A673 (cell line): ENCODE measurements at regions not wholly inside any gene's neighbourhood (a gene's known extent, or its start where the extent isn't known, plus 50 kb on each side); places are given as distances from the start of the nearest gene placed in this dataset.

Experiments
- BruUV-seq: library from RNA; stranded (reverse); fragments of 400-500 nt; replicated peaks from 2 replicates; lab custom pipeline; 2021; lab: Mats Ljungman, UMichigan
- CTCF ChIA-PET: fragments of 300-600 bp; sonication (Branson Sonifier 250); formaldehyde crosslinking; loops from one replicate; lab custom pipeline; 2022; ENCODE audit warnings: antibody characterized with exemption; lab: Charles Lee
- POLR2A ChIA-PET: fragments of 300-600 bp; sonication (Branson Sonifier 250); formaldehyde crosslinking; loops from one replicate; lab custom pipeline; 2022; ENCODE audit warnings: antibody characterized with exemption; ENCODE audit not compliant: low non-redundant PET; lab: Charles Lee
- DNase-seq: peaks from one replicate; pipeline ENCODE4 v3.0.0-alpha.2; 2015; ENCODE audit warnings: low spot score
- H3K27ac ChIP-seq: fragments of 200-600 bp; sonication (generic); 2 replicates; pipeline ENCODE4 v1.5.1; 2016; ENCODE audit warnings: mixed run types, low read depth, mild to moderate bottlenecking, mixed read lengths, antibody characterized with exemption, low read length; ENCODE audit not compliant: poor library complexity, severe bottlenecking
- H3K27me3 ChIP-seq: fragments of 200-600 bp; sonication (generic); replicated peaks from 2 replicates; pipeline ENCODE4 v1.6.1; 2017; ENCODE audit warnings: mixed run types, low read depth, mild to moderate bottlenecking, mixed read lengths, antibody characterized with exemption, low read length; ENCODE audit not compliant: insufficient read depth, poor library complexity
- H3K36me3 ChIP-seq: fragments of 200-600 bp; sonication (generic); 2 replicates; pipeline ENCODE4 v1.6.1; 2016; ENCODE audit warnings: mixed run types, mild to moderate bottlenecking, mixed read lengths, antibody characterized with exemption, low read length; ENCODE audit not compliant: insufficient read depth, poor library complexity, severe bottlenecking
- H3K4me1 ChIP-seq: fragments of 200-600 bp; sonication (generic); 2 replicates; pipeline ENCODE4 v1.6.1; 2017; ENCODE audit warnings: mixed run types, mild to moderate bottlenecking, mixed read lengths, antibody characterized with exemption, low read length; ENCODE audit not compliant: insufficient read depth, poor library complexity, severe bottlenecking
- H3K4me3 ChIP-seq: fragments of 200-600 bp; sonication (generic); 2 replicates; pipeline ENCODE4 v1.5.1; 2016; ENCODE audit warnings: low read depth, mixed run types, mild to moderate bottlenecking, mixed read lengths, low read length; ENCODE audit not compliant: poor library complexity, severe bottlenecking
- H3K9me3 ChIP-seq: fragments of 200-600 bp; sonication (generic); 2 replicates; pipeline ENCODE4 v1.6.1; 2016; ENCODE audit warnings: mixed run types, low read depth, mild to moderate bottlenecking, mixed read lengths, antibody characterized with exemption, low read length; ENCODE audit not compliant: poor library complexity, severe bottlenecking
- EZH2 ChIP-seq: fragments of 200-600 bp; sonication (generic); IDR thresholded peaks from 2 replicates; pipeline ENCODE4 v1.6.1; 2017; ENCODE audit warnings: borderline replicate concordance, low read depth, mild to moderate bottlenecking, mixed read lengths, antibody characterized with exemption, low read length; ENCODE audit not compliant: poor library complexity, severe bottlenecking
- intact Hi-C: fragments of 100-400 bp; cut with micrococcal nuclease; formaldehyde crosslinking; loops from one replicate; pipeline ENCODE4 v1.10.0; 2022; ENCODE audit not compliant: unreplicated experiment
- TF ChIP-seq, protein P1 (sequence below): fragments of 300-800, 200-600 bp; sonication (generic); conservative IDR thresholded peaks from 2 replicates; pipeline ENCODE4 v1.5.1; 2017; ENCODE audit warnings: low read depth, mild to moderate bottlenecking, antibody characterized with exemption, low read length, moderate library complexity, mixed read lengths

DNA sequence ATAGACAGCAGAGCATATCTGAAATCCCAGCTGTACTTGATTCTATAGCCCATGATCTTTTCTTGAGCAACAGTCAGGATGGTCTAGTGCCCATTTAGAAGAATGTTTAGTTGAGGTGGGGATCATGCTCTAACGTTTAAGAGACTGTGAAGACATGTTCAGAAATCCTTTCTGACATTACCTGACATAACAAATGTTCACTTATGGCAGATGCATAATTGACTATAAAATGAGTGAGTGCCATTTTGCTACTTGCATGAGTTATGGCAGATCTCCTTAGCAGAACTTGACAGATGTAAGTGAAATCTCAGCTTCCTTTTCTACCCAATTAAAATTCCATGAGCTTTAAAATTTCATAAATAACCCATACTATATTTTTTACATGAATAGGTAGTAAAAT is 209.5 kb upstream of the MMADHC start:
- Histone ChIP-seq H3K9me3 (no peaks in the 10 kb centered on the region), H3K36me3 (no peaks in the 10 kb centered on the region), H3K27me3 (no peaks in the 10 kb centered on the region), H3K4me3 (no peak overlapping the region), H3K4me1 (no peaks in the 10 kb centered on the region), H3K27ac (no peak overlapping the region)
- no peak for TF ChIP-seq EZH2
- TF ChIP-seq, protein P1, sequence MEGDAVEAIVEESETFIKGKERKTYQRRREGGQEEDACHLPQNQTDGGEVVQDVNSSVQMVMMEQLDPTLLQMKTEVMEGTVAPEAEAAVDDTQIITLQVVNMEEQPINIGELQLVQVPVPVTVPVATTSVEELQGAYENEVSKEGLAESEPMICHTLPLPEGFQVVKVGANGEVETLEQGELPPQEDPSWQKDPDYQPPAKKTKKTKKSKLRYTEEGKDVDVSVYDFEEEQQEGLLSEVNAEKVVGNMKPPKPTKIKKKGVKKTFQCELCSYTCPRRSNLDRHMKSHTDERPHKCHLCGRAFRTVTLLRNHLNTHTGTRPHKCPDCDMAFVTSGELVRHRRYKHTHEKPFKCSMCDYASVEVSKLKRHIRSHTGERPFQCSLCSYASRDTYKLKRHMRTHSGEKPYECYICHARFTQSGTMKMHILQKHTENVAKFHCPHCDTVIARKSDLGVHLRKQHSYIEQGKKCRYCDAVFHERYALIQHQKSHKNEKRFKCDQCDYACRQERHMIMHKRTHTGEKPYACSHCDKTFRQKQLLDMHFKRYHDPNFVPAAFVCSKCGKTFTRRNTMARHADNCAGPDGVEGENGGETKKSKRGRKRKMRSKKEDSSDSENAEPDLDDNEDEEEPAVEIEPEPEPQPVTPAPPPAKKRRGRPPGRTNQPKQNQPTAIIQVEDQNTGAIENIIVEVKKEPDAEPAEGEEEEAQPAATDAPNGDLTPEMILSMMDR = no peak
- ChIA-PET CTCF (no interaction called here), POLR2A (no interaction called here)
- intact Hi-C loops = no loop called here
- BruUV-seq = no TSS peak
- DNase-seq = no peak

DNA sequence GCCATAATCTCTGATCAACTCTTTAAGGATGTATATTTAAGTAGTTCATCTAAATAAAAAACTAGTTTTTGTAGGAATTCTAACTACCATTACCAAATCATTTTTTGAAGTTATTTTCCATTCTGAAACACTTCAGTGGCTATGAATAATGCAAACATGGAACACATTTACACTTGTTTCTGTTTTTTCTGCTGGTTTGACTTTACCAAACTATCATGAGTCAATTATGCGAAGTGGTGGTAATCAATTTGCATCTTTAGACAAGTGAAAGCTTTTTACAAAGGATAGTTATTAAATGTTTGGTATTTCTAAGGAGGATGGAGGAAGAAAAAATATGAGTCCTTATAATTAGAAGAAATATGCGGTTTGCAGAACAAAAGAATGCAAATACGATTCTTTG is 202.0 kb upstream of the MMADHC start:
- no peaks in the 10 kb centered on the region for H3K36me3 ChIP-seq
- no peak overlapping the region for H3K27ac ChIP-seq
- POLR2A ChIA-PET = no interaction called here
- no peak overlapping the region for H3K4me3 ChIP-seq
- no peaks in the 10 kb centered on the region for H3K9me3 ChIP-seq
- DNase-seq = no peak
- H3K27me3 ChIP-seq = no peaks in the 10 kb centered on the region
- no TSS peak for BruUV-seq
- intact Hi-C loops = no loop called here
- no peak for TF ChIP-seq EZH2
- no peaks in the 10 kb centered on the region for H3K4me1 ChIP-seq
- CTCF ChIA-PET = no interaction called here

DNA sequence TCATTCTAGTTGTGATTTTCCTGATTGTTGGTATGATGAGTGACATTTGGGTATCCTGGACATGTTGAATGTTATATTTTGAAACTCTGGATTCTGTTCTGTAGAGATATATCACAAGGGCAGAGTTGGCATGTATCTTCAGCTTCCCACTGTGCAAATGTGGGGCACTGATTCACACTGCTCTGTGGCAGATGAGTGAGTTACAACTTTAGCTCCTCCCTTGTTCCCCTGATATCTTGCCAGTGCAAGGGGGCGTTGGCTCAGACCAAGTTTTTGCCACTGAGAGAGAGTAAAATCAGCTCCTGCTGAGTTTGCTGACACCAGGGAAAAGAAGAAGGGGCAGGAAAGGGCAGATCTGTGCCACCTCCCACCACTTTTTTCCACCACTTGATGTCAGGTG is 199.6 kb upstream of the MMADHC start:
- Histone ChIP-seq H3K4me3 (no peak overlapping the region), H3K27me3 (no peaks in the 10 kb centered on the region), H3K9me3 (no peaks in the 10 kb centered on the region), H3K4me1 (no peaks in the 10 kb centered on the region), H3K27ac (no peak overlapping the region), H3K36me3 (no peaks in the 10 kb centered on the region)
- POLR2A ChIA-PET = no interaction called here
- TF ChIP-seq, protein P1 = no peak
- no peak for TF ChIP-seq EZH2
- no TSS peak for BruUV-seq
- CTCF ChIA-PET = no interaction called here
- no peak for DNase-seq
- intact Hi-C loops = no loop called here

DNA sequence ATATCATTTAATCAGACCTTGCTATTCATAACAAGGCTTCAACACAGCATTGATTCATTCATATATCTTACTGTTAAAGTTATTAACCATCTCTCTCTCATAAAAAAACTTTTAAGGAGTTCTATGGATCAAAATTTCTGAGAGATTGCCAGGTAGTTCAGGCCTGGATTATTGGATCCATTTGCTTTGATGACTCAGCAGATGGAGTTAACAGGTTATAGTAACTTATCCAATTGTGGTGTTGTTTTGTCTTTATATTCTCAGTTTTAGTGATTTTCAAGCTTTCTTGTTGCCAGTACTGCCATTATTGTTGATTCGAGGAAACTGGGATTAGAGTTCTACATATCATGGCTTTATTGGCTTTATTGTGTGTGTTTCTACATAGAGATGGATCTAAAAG is 195.7 kb upstream of the MMADHC start:
- no peak overlapping the region for H3K27ac ChIP-seq
- no peaks in the 10 kb centered on the region for H3K4me1 ChIP-seq
- no peaks in the 10 kb centered on the region for H3K9me3 ChIP-seq
- CTCF ChIA-PET = no interaction called here
- no peaks in the 10 kb centered on the region for H3K36me3 ChIP-seq
- DNase-seq = no peak
- H3K4me3 ChIP-seq = no peak overlapping the region
- TF ChIP-seq EZH2 = no peak
- TF ChIP-seq, protein P1 = no peak
- H3K27me3 ChIP-seq = no peaks in the 10 kb centered on the region
- BruUV-seq = no TSS peak
- intact Hi-C loops = no loop called here
- POLR2A ChIA-PET = no interaction called here
